ENCODE measurements at regions not wholly inside any gene's neighbourhood (a gene's known extent, or its start where the extent isn't known, plus 50 kb on each side); places are given as distances from the start of the nearest gene placed in this dataset.

DNA sequence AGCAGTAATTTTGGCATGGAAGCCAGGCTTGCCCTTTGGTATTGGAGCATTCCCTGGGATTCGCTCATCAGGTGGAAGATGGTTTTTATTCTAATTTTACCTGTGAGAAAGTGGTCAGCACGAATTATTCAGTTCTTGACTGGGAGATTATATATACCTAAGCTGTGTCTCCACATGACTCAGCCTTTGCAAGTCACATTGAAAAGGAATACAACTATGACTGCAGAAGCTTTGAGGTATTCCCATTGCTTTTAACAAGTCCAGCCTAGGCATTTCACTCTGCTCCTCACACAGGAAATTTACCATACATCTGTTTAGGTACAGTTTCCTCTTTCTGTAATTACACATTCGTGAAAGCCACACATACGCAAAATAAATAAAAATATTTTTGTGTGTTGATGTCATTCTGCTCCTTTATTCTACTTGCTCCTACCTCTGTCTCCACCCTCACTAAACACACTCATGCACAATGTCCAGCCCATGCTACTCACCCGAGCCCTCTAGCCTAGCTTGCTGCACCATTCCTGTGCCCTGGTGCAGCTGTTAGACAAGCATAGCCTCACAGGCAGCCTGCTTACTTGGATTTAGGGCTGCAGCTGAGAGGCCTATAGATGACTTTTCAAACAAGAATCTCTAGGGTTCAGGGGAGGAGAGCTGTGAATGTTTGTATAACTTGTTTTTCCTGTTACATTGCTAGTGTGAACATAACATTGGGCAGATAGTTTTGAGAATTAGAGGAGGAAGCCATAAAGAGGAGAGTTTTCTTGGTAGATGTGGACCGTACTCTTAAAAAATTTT is 504.4 kb upstream of the FAT1 start:
- H3K27ac ChIP-seq, result no peak overlapping the region
- H3K36me3 ChIP-seq, result no peaks in the 10 kb centered on the region
- no peaks in the 10 kb centered on the region for H3K4me1 ChIP-seq
- intact Hi-C loops (cut with DNase I), result no loop called here
- H3K27me3 ChIP-seq, result no peaks in the 10 kb centered on the region
- no peak overlapping the region for H3K4me3 ChIP-seq
- no peak for DNase-seq (ENCODE audit: low spot score in 2 of 2)
- TF ChIP-seq, protein P1, sequence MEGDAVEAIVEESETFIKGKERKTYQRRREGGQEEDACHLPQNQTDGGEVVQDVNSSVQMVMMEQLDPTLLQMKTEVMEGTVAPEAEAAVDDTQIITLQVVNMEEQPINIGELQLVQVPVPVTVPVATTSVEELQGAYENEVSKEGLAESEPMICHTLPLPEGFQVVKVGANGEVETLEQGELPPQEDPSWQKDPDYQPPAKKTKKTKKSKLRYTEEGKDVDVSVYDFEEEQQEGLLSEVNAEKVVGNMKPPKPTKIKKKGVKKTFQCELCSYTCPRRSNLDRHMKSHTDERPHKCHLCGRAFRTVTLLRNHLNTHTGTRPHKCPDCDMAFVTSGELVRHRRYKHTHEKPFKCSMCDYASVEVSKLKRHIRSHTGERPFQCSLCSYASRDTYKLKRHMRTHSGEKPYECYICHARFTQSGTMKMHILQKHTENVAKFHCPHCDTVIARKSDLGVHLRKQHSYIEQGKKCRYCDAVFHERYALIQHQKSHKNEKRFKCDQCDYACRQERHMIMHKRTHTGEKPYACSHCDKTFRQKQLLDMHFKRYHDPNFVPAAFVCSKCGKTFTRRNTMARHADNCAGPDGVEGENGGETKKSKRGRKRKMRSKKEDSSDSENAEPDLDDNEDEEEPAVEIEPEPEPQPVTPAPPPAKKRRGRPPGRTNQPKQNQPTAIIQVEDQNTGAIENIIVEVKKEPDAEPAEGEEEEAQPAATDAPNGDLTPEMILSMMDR (IDR thresholded peaks at IDR 0.05), result no peak
- no peaks in the 10 kb centered on the region for H3K9me3 ChIP-seq

DNA sequence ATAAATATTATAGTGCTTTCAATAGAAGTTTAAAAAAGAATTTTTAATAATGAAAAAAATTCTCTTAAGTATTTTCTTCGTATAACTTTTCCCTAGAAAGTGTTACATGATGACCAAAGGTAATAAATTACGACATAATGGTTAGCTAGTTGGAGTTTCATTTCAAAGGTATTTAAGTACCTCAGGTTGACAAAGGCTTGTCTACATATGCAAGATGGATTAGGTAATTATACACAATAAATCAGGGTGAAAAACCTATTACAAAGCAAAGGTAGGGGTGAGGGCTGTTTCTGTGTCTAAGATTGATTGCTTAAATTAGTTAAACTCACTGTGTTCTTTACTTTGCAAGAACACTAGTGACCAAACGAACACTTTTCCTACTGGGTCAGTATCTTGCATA is 508.5 kb upstream of the FAT1 start:
- no peaks in the 10 kb centered on the region for H3K36me3 ChIP-seq
- TF ChIP-seq, protein P1 (IDR thresholded peaks at IDR 0.05), result no peak
- no peak for DNase-seq (ENCODE audit: low spot score in 2 of 2)
- intact Hi-C loops (cut with DNase I), result no loop called here
- H3K4me1 ChIP-seq, result no peaks in the 10 kb centered on the region
- H3K27me3 ChIP-seq, result no peaks in the 10 kb centered on the region
- no peaks in the 10 kb centered on the region for H3K9me3 ChIP-seq
- no peak overlapping the region for H3K27ac ChIP-seq
- no peak overlapping the region for H3K4me3 ChIP-seq

DNA sequence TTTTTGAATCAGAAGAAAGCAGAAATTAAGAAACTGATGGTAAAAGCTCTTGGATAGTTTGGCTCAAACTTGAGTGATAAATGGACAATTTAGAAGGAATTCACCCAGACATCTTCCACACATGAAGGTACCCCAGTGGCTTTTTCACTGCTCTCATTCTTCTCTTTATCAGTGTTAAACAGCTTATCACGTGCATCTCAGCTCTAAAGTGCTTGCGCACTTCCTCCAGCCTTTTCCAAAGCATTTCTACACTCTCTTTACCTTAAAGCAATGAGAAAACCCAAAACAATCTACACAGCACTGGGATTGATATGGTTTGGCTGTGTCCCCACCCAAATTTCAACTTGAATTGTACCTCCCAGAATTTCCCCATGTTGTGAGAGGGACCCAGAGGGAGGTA is 509.1 kb upstream of the FAT1 start:
- H3K4me1 ChIP-seq, result no peaks in the 10 kb centered on the region
- intact Hi-C loops (cut with DNase I), result no loop called here
- no peak overlapping the region for H3K4me3 ChIP-seq
- no peaks in the 10 kb centered on the region for H3K27me3 ChIP-seq
- no peaks in the 10 kb centered on the region for H3K36me3 ChIP-seq
- TF ChIP-seq, protein P1 (IDR thresholded peaks at IDR 0.05), result no peak
- H3K9me3 ChIP-seq, result no peaks in the 10 kb centered on the region
- no peak for DNase-seq (ENCODE audit: low spot score in 2 of 2)
- H3K27ac ChIP-seq, result no peak overlapping the region

DNA sequence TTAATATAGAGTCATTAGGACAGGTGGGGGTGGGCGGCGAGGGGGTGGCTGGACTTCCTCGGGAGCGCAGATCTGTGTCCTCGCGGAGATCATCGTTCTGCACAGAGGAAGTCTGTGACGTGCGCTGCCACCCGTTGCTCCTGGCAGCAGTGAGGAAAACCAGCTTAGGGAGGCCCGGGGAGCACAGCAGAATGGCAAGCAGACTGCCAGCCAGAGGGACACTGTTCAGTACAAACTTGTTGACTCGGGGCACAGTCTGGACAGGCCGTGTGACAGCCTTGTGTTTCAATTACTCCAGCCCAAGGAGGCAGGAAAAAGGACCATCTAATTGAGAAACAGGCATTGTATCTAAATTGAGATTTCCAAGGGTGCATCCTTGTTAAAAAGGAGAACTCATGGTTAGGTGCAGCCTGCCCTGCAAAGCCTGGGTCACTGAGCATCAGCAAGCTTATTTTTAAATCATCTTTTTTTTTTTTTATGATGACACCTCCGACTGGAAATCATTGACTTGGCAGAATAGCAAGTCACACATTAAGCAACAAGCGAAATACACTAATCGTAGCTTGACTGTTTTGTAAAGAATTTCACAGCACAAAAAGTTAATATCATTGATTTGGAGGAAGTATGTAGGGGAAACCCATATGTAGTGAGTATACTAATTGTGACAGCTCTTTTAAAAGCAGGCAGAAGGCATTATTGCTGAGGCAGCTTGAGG is 512.0 kb upstream of the FAT1 start:
- Histone ChIP-seq H3K27me3 (no peaks in the 10 kb centered on the region), H3K4me3 (no peak overlapping the region), H3K36me3 (no peaks in the 10 kb centered on the region), H3K27ac (no peak overlapping the region), H3K4me1 (no peaks in the 10 kb centered on the region), H3K9me3 (no peaks in the 10 kb centered on the region)
- TF ChIP-seq, protein P1 (IDR thresholded peaks at IDR 0.05), result no peak
- intact Hi-C loops (cut with DNase I), result no loop called here
- no peak for DNase-seq (ENCODE audit: low spot score in 2 of 2)

DNA sequence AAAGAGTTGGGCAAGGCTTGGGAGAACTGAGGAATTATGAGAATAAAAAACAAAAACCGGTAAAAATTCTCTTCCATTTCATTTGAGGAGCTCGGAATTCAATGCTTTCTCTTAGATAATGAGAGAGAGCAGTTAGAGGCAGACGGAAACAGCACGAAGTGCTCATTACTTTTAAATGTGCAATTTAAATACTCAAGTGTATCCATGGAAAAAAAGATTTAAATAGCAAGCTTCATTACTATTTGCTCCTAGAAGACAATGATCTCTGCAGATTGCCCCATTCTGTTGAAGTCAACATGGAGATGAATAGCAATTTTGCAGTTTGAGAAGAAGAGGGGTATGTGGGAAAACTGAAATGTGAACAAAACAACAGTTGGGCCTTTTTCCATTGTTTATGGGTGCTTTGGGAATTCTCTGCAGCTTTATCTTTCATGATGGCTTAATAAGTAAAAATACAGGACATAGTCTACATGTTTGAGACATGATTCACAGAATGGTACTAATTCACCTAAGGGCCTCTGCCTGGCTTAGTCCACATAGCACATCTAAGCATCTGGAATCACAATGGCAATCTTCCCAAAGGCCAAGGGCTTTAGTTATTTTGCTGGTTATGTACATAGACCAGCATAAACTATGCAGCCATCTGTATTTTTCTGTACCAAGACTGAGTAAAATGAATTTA is 512.7 kb upstream of the FAT1 start:
- no peak for DNase-seq (ENCODE audit: low spot score in 2 of 2)
- H3K27ac ChIP-seq, result no peak overlapping the region
- no peaks in the 10 kb centered on the region for H3K27me3 ChIP-seq
- no peak overlapping the region for H3K4me3 ChIP-seq
- no peaks in the 10 kb centered on the region for H3K36me3 ChIP-seq
- no peaks in the 10 kb centered on the region for H3K4me1 ChIP-seq
- H3K9me3 ChIP-seq, result no peaks in the 10 kb centered on the region
- intact Hi-C loops (cut with DNase I), result no loop called here
- TF ChIP-seq, protein P1 (IDR thresholded peaks at IDR 0.05), result no peak

Measured in ascending aorta (tissue), 2 donors.